OCI-LY1 (cell line): ENCODE measurements at regions not wholly inside any gene's neighbourhood (a gene's known extent, or its start where the extent isn't known, plus 50 kb on each side); places are given as distances from the start of the nearest gene placed in this dataset.

Source experiments
- H2AFZ ChIP-seq: fragments of 200-600 bp; sonication (generic), shearing (Covaris generic); 2 replicates; pipeline ENCODE4 v1.6.0; 2014; ENCODE audit warnings: antibody characterized with exemption, mild to moderate bottlenecking, low read length
- H3F3A ChIP-seq: fragments of 200-600 bp; sonication (generic), shearing (Covaris generic); 2 replicates; pipeline ENCODE4 v1.6.0; 2014; ENCODE audit warnings: mild to moderate bottlenecking, antibody characterized with exemption, low read length, moderate library complexity; ENCODE audit not compliant: insufficient read depth
- H3K27ac ChIP-seq: fragments of 200-600 bp; sonication (generic); 2 replicates; pipeline ENCODE4 v1.5.1; 2014; ENCODE audit warnings: low read length, mixed run types, mild to moderate bottlenecking, low read depth; ENCODE audit not compliant: poor library complexity, severe bottlenecking
- H3K27me3 ChIP-seq: fragments of 200-600 bp; sonication (generic); 2 replicates; pipeline ENCODE4 v1.6.0; 2014; ENCODE audit warnings: antibody characterized with exemption, mild to moderate bottlenecking, low read length, moderate library complexity; ENCODE audit not compliant: insufficient read depth
- H3K36me3 ChIP-seq: fragments of 200-600 bp; sonication (generic); 2 replicates; pipeline ENCODE4 v1.6.1; 2014; ENCODE audit warnings: mild to moderate bottlenecking, antibody characterized with exemption, low read length, moderate library complexity, mixed read lengths; ENCODE audit not compliant: insufficient read depth
- H3K4me1 ChIP-seq: fragments of 200-600 bp; sonication (generic); 2 replicates; pipeline ENCODE4 v1.5.1; 2014; ENCODE audit warnings: mild to moderate bottlenecking, low read length, moderate library complexity; ENCODE audit not compliant: insufficient read depth, severe bottlenecking
- H3K4me2 ChIP-seq: fragments of 200-600 bp; sonication (generic), shearing (Covaris generic); 2 replicates; pipeline ENCODE4 v1.6.1; 2014; ENCODE audit warnings: low read length
- H3K4me3 ChIP-seq: fragments of 200-600 bp; sonication (generic); 2 replicates; pipeline ENCODE4 v1.5.1; 2014; ENCODE audit warnings: low read length, low read depth, mild to moderate bottlenecking, mixed read lengths; ENCODE audit not compliant: poor library complexity, severe bottlenecking
- H3K79me2 ChIP-seq: fragments of 200-600 bp; shearing (Covaris generic); 2 replicates; pipeline ENCODE4 v1.6.1; 2016; ENCODE audit warnings: mixed run types, low read length, mixed read lengths; ENCODE audit not compliant: insufficient read depth
- H3K9ac ChIP-seq: fragments of 200-600 bp; sonication (generic), shearing (Covaris generic); 2 replicates; pipeline ENCODE4 v1.6.1; 2014; ENCODE audit warnings: mild to moderate bottlenecking, low read length, mixed read lengths
- H3K9me2 ChIP-seq: fragments of 200-600 bp; sonication (generic), shearing (Covaris generic); 2 replicates; pipeline ENCODE4 v1.6.1; 2014; ENCODE audit warnings: low read depth, mild to moderate bottlenecking, low read length, mixed read lengths
- H3K9me3 ChIP-seq: fragments of 200-600 bp; shearing (Covaris generic); 2 replicates; pipeline ENCODE4 v1.6.1; 2014; ENCODE audit warnings: low read length, mixed read lengths
- H4K20me1 ChIP-seq: fragments of 200-600 bp; sonication (generic), shearing (Covaris generic); 2 replicates; pipeline ENCODE4 v1.6.0; 2016; ENCODE audit warnings: mild to moderate bottlenecking, low read length; ENCODE audit not compliant: insufficient read depth
- CTCF ChIP-seq: fragments of 200-600 bp; sonication (generic), shearing (Covaris generic); IDR thresholded peaks from 2 replicates; pipeline ENCODE4 v1.5.1; 2017; ENCODE audit warnings: mild to moderate bottlenecking, antibody characterized with exemption, low read length, moderate library complexity, mixed read lengths
- EZH2 ChIP-seq: fragments of 200-600 bp; sonication (generic), shearing (Covaris generic); IDR thresholded peaks from 2 replicates; pipeline ENCODE4 v1.8.0; 2017; ENCODE audit warnings: borderline replicate concordance, mixed run types, mild to moderate bottlenecking, antibody characterized with exemption, low read length, moderate library complexity, mixed read lengths

- no peaks in the 10 kb centered on the region for H3K36me3 ChIP-seq
- H3K27ac ChIP-seq = no peak overlapping the region
- H2AFZ ChIP-seq = no peak overlapping the region
- H3K27me3 ChIP-seq = no peaks in the 10 kb centered on the region
- no peaks in the 10 kb centered on the region for H4K20me1 ChIP-seq
- no peaks in the 10 kb centered on the region for H3K9me2 ChIP-seq
- no peaks in the 10 kb centered on the region for H3K4me1 ChIP-seq
- no peak overlapping the region for H3K4me3 ChIP-seq
- no peak overlapping the region for H3K4me2 ChIP-seq
- TF ChIP-seq CTCF (no peak), EZH2 (no peak)
- no peaks in the 10 kb centered on the region for H3F3A ChIP-seq
- no peaks in the 10 kb centered on the region for H3K9me3 ChIP-seq
- no peak overlapping the region for H3K9ac ChIP-seq
- no peaks in the 10 kb centered on the region for H3K79me2 ChIP-seq
These were observed 288.7 kb downstream of the MBD2 start for GRCh38 chr18:53935803-53936202.

- H3K4me2 ChIP-seq = no peak overlapping the region
- no peaks in the 10 kb centered on the region for H3K36me3 ChIP-seq
- H3K9me2 ChIP-seq = no peaks in the 10 kb centered on the region
- H3K9ac ChIP-seq = no peak overlapping the region
- no peaks in the 10 kb centered on the region for H3K4me1 ChIP-seq
- H3K4me3 ChIP-seq = no peak overlapping the region
- no peaks in the 10 kb centered on the region for H3K79me2 ChIP-seq
- no peaks in the 10 kb centered on the region for H4K20me1 ChIP-seq
- H3K27ac ChIP-seq = no peak overlapping the region
- H3F3A ChIP-seq = no peaks in the 10 kb centered on the region
- no peaks in the 10 kb centered on the region for H3K9me3 ChIP-seq
- no peak for TF ChIP-seq EZH2
- no peak for TF ChIP-seq CTCF
- H3K27me3 ChIP-seq = no peaks in the 10 kb centered on the region
- no peak overlapping the region for H2AFZ ChIP-seq
These were observed 289.1 kb downstream of the MBD2 start for GRCh38 chr18:53935399-53935798.

GRCh38 chr18:53920312-53921075 lies 304.0 kb downstream of the MBD2 start:
- no peak overlapping the region for H3K9ac ChIP-seq
- no peaks in the 10 kb centered on the region for H3K79me2 ChIP-seq
- H2AFZ ChIP-seq = no peak overlapping the region
- H3K4me2 ChIP-seq = no peak overlapping the region
- no peak overlapping the region for H3K4me3 ChIP-seq
- H3K27me3 ChIP-seq = no peaks in the 10 kb centered on the region
- H3K9me2 ChIP-seq = no peaks in the 10 kb centered on the region
- H4K20me1 ChIP-seq = no peaks in the 10 kb centered on the region
- H3K36me3 ChIP-seq = no peaks in the 10 kb centered on the region
- no peaks in the 10 kb centered on the region for H3K9me3 ChIP-seq
- H3F3A ChIP-seq = no peaks in the 10 kb centered on the region
- no peak for TF ChIP-seq CTCF
- TF ChIP-seq EZH2 = no peak
- no peaks in the 10 kb centered on the region for H3K4me1 ChIP-seq
- H3K27ac ChIP-seq = no peak overlapping the region
